ENCODE measurements at regions not wholly inside any gene's neighbourhood (a gene's known extent, or its start where the extent isn't known, plus 50 kb on each side); places are given as distances from the start of the nearest gene placed in this dataset.
"Not testable (repeated sequence)": the region's sequence is repeated elsewhere in the genome, so short reads cannot be mapped to it uniquely, and the experiment has no call there.

GRCh38 chr17:18568108-18568995 is 75.8 kb downstream of the TBC1D28 start:
- 46% methylated on average over 12 of the region's 17 CpGs for WGBS (ENCODE audit: insufficient coverage, insufficient replicate concordance, low lambda C conversion rate, missing lambda C conversion rate)
- BruUV-seq (replicated peaks); H3K36me3 ChIP-seq (ENCODE audit: control insufficient read depth in 2 of 2, insufficient read depth in 2 of 2, low read length in 1 of 2); CTCF ChIA-PET; H4K20me1 ChIP-seq (ENCODE audit: control insufficient read depth, insufficient read depth); H3K4me1 ChIP-seq (ENCODE audit: control insufficient read depth, insufficient read depth, low read length); in situ Hi-C loops (cut with MboI); RAD21 ChIA-PET (ENCODE audit: unreplicated experiment); DNase-seq (ENCODE audit: low read depth, low spot score); intact Hi-C loops (cut with micrococcal nuclease; ENCODE audit: unreplicated experiment); H3K9ac ChIP-seq (ENCODE audit: control insufficient read depth, insufficient read depth, low read length); H3K9me3 ChIP-seq (replicated peaks; ENCODE audit: control insufficient read depth, insufficient read depth, low read length); SMC1A ChIA-PET (ENCODE audit: uncharacterized antibody, unreplicated experiment); H3K27ac ChIP-seq (ENCODE audit: control insufficient read depth, insufficient read depth); ATAC-seq; H3K79me2 ChIP-seq (ENCODE audit: control insufficient read depth, insufficient read depth, low read length); H3K4me2 ChIP-seq (ENCODE audit: control insufficient read depth, insufficient read depth); H2AFZ ChIP-seq (ENCODE audit: control insufficient read depth, low read depth, low read length); POLR2A ChIA-PET; H3K27me3 ChIP-seq (replicated peaks in 1 of 2; ENCODE audit: control insufficient read depth in 2 of 2, insufficient read depth in 2 of 2, low read length in 1 of 2); FAIRE-seq; H3K4me3 ChIP-seq: not testable (repeated sequence)

- DNase-seq (ENCODE audit: low read depth, low spot score); POLR2A ChIA-PET; in situ Hi-C loops (cut with MboI); BruUV-seq (replicated peaks); H3K9ac ChIP-seq (ENCODE audit: control insufficient read depth, insufficient read depth, low read length); H3K4me2 ChIP-seq (ENCODE audit: control insufficient read depth, insufficient read depth); RAD21 ChIA-PET (ENCODE audit: unreplicated experiment); FAIRE-seq; H3K79me2 ChIP-seq (ENCODE audit: control insufficient read depth, insufficient read depth, low read length); H3K27ac ChIP-seq (ENCODE audit: control insufficient read depth, insufficient read depth); H3K4me1 ChIP-seq (ENCODE audit: control insufficient read depth, insufficient read depth, low read length); intact Hi-C loops (cut with micrococcal nuclease; ENCODE audit: unreplicated experiment); H3K36me3 ChIP-seq (ENCODE audit: control insufficient read depth in 2 of 2, insufficient read depth in 2 of 2, low read length in 1 of 2); H4K20me1 ChIP-seq (ENCODE audit: control insufficient read depth, insufficient read depth); H3K27me3 ChIP-seq (replicated peaks in 1 of 2; ENCODE audit: control insufficient read depth in 2 of 2, insufficient read depth in 2 of 2, low read length in 1 of 2); CTCF ChIA-PET; H2AFZ ChIP-seq (ENCODE audit: control insufficient read depth, low read depth, low read length); H3K4me3 ChIP-seq; H3K9me3 ChIP-seq (replicated peaks; ENCODE audit: control insufficient read depth, insufficient read depth, low read length); SMC1A ChIA-PET (ENCODE audit: uncharacterized antibody, unreplicated experiment): not testable (repeated sequence)
- 54% methylated on average over 5 of the region's 8 CpGs for WGBS (ENCODE audit: insufficient coverage, insufficient replicate concordance, low lambda C conversion rate, missing lambda C conversion rate)
- peak; percentile 49; the same call in 2 of the 3 replicates for ATAC-seq
These were observed 74.7 kb downstream of the TBC1D28 start for GRCh38 chr17:18569489-18569913.

- DNase-seq (ENCODE audit: low read depth, low spot score); FAIRE-seq; POLR2A ChIA-PET; intact Hi-C loops (cut with micrococcal nuclease; ENCODE audit: unreplicated experiment); H4K20me1 ChIP-seq (ENCODE audit: control insufficient read depth, insufficient read depth); H3K9ac ChIP-seq (ENCODE audit: control insufficient read depth, insufficient read depth, low read length); CTCF ChIA-PET; H3K9me3 ChIP-seq (replicated peaks; ENCODE audit: control insufficient read depth, insufficient read depth, low read length); RAD21 ChIA-PET (ENCODE audit: unreplicated experiment); H3K4me2 ChIP-seq (ENCODE audit: control insufficient read depth, insufficient read depth); in situ Hi-C loops (cut with MboI); H2AFZ ChIP-seq (ENCODE audit: control insufficient read depth, low read depth, low read length); SMC1A ChIA-PET (ENCODE audit: uncharacterized antibody, unreplicated experiment); H3K79me2 ChIP-seq (ENCODE audit: control insufficient read depth, insufficient read depth, low read length); BruUV-seq (replicated peaks); H3K36me3 ChIP-seq (ENCODE audit: control insufficient read depth in 2 of 2, insufficient read depth in 2 of 2, low read length in 1 of 2); H3K4me3 ChIP-seq; H3K4me1 ChIP-seq (ENCODE audit: control insufficient read depth, insufficient read depth, low read length); H3K27ac ChIP-seq (ENCODE audit: control insufficient read depth, insufficient read depth); H3K27me3 ChIP-seq (replicated peaks in 1 of 2; ENCODE audit: control insufficient read depth in 2 of 2, insufficient read depth in 2 of 2, low read length in 1 of 2); ATAC-seq: not testable (repeated sequence)
- WGBS (ENCODE audit: insufficient coverage, insufficient replicate concordance, low lambda C conversion rate, missing lambda C conversion rate), result 83% methylated on average over 14 of the region's 23 CpGs
These were observed 71.7 kb downstream of the TBC1D28 start for GRCh38 chr17:18572536-18572935.

GRCh38 chr17:18574137-18574536 is 70.1 kb downstream of the TBC1D28 start:
- H3K4me2 ChIP-seq (ENCODE audit: control insufficient read depth, insufficient read depth); intact Hi-C loops (cut with micrococcal nuclease; ENCODE audit: unreplicated experiment); H3K4me3 ChIP-seq; H2AFZ ChIP-seq (ENCODE audit: control insufficient read depth, low read depth, low read length); H3K27ac ChIP-seq (ENCODE audit: control insufficient read depth, insufficient read depth); H4K20me1 ChIP-seq (ENCODE audit: control insufficient read depth, insufficient read depth); CTCF ChIA-PET; DNase-seq (ENCODE audit: low read depth, low spot score); H3K79me2 ChIP-seq (ENCODE audit: control insufficient read depth, insufficient read depth, low read length); H3K9me3 ChIP-seq (replicated peaks; ENCODE audit: control insufficient read depth, insufficient read depth, low read length); FAIRE-seq; RAD21 ChIA-PET (ENCODE audit: unreplicated experiment); BruUV-seq (replicated peaks); H3K9ac ChIP-seq (ENCODE audit: control insufficient read depth, insufficient read depth, low read length); SMC1A ChIA-PET (ENCODE audit: uncharacterized antibody, unreplicated experiment); POLR2A ChIA-PET; in situ Hi-C loops (cut with MboI); H3K36me3 ChIP-seq (ENCODE audit: control insufficient read depth in 2 of 2, insufficient read depth in 2 of 2, low read length in 1 of 2); H3K4me1 ChIP-seq (ENCODE audit: control insufficient read depth, insufficient read depth, low read length); ATAC-seq; H3K27me3 ChIP-seq (replicated peaks in 1 of 2; ENCODE audit: control insufficient read depth in 2 of 2, insufficient read depth in 2 of 2, low read length in 1 of 2): not testable (repeated sequence)
- 77% methylated on average over 2 of the region's 2 CpGs for WGBS (ENCODE audit: insufficient coverage, insufficient replicate concordance, low lambda C conversion rate, missing lambda C conversion rate)

Data from GM12878 (cell line).